GM10248 (cell line): ENCODE measurements at regions not wholly inside any gene's neighbourhood (a gene's known extent, or its start where the extent isn't known, plus 50 kb on each side); places are given as distances from the start of the nearest gene placed in this dataset.

Experiments
- CTCF ChIA-PET: fragments of 300-600 bp; sonication (Branson Sonifier 250); formaldehyde crosslinking; extraction: SDS; loops from one replicate; lab custom pipeline; 2021; ENCODE audit warnings: antibody characterized with exemption; lab: Yijun Ruan, JAX
- POLR2A ChIA-PET: fragments of 350-650 bp; sonication (Branson Sonifier 250); formaldehyde crosslinking; extraction: SDS; loops from one replicate; lab custom pipeline; 2020; ENCODE audit warnings: antibody characterized with exemption; lab: Yijun Ruan, JAX
- DNase-seq: peaks from one replicate; pipeline ENCODE4 v3.0.0; 2012; ENCODE audit errors: extremely low spot score
- TF ChIP-seq, protein P1 (sequence below): IDR thresholded peaks from 2 replicates; pipeline ENCODE4 v1.5.1; 2012; ENCODE audit warnings: mild to moderate bottlenecking, low read depth; ENCODE audit errors: extremely low read depth, missing control alignments, control extremely low read depth

- ChIA-PET POLR2A (no interaction called here), CTCF (interaction anchor here (1.5 kb wide), 1 partner anchor 11 kb away, joined by 4 read pairs; no protein-coding TSS in a partner anchor)
- no peak for DNase-seq
- TF ChIP-seq, protein P1, sequence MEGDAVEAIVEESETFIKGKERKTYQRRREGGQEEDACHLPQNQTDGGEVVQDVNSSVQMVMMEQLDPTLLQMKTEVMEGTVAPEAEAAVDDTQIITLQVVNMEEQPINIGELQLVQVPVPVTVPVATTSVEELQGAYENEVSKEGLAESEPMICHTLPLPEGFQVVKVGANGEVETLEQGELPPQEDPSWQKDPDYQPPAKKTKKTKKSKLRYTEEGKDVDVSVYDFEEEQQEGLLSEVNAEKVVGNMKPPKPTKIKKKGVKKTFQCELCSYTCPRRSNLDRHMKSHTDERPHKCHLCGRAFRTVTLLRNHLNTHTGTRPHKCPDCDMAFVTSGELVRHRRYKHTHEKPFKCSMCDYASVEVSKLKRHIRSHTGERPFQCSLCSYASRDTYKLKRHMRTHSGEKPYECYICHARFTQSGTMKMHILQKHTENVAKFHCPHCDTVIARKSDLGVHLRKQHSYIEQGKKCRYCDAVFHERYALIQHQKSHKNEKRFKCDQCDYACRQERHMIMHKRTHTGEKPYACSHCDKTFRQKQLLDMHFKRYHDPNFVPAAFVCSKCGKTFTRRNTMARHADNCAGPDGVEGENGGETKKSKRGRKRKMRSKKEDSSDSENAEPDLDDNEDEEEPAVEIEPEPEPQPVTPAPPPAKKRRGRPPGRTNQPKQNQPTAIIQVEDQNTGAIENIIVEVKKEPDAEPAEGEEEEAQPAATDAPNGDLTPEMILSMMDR = no peak
Observed at GRCh38 chr1:105730701-105731100, 1325.8 kb upstream of the PRMT6 start.

- TF ChIP-seq, protein P1 = no peak
Observed at GRCh38 chr1:105736349-105736748, 1320.1 kb upstream of the PRMT6 start.

GRCh38 chr1:105779727-105780126, 1276.7 kb upstream of the PRMT6 start:
- POLR2A ChIA-PET = no interaction called here
- CTCF ChIA-PET = interaction anchor here (1.0 kb wide), 1 partner anchor 14 kb away, joined by 3 read pairs; no protein-coding TSS in a partner anchor
- TF ChIP-seq, protein P1 = no peak
- DNase-seq = no peak

More at GRCh38 chr1:105736349-105736748, 1320.1 kb upstream of the PRMT6 start:
- ChIA-PET CTCF (no interaction called here), POLR2A (no interaction called here)
- no peak for DNase-seq

DNA sequence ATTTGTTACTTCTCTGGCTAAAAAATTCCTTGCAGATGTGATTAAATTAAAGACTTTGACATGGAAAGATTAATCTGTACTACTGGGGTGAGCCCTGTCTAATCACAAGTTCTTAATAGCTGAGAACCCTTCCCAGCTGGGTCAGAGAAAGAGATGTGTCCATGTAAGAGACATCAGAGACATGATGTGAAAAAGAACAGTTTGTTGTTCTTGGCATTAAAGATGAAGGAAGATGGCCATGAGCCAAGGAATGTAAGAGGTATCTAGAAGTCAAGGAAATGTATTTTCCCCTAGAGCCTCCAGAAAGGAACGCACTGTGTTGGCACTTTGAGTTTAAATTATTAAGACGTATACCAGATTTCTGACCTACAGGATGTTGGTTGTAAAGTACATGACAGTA, 1271.5 kb upstream of the PRMT6 start:
- ChIA-PET CTCF (interaction anchor here (1.4 kb wide), 1 partner anchor 10 kb away, joined by 14 read pairs; no protein-coding TSS in a partner anchor), POLR2A (no interaction called here)
- DNase-seq = no peak
- TF ChIP-seq, protein P1 = no peak

GRCh38 chr1:105793536-105794146, 1262.8 kb upstream of the PRMT6 start:
- TF ChIP-seq, protein P1 = peak; percentile 67
- peak; percentile 17 for DNase-seq
- CTCF ChIA-PET = interaction anchor here (0.6 to 3.2 kb wide), 12 partner anchors 9 to 1145 kb away, joined by 3 to 14 read pairs (median 4); no protein-coding TSS in a partner anchor
- POLR2A ChIA-PET = no interaction called here

- no peak for DNase-seq
- ChIA-PET POLR2A (no interaction called here), CTCF (interaction anchor here (3.2 kb wide), 1 partner anchor 11 kb away, joined by 14 read pairs; no protein-coding TSS in a partner anchor)
- TF ChIP-seq, protein P1 = no peak
Observed at GRCh38 chr1:105795741-105796140, 1260.7 kb upstream of the PRMT6 start.
